ENCODE measurements at regions not wholly inside any gene's neighbourhood (a gene's known extent, or its start where the extent isn't known, plus 50 kb on each side); places are given as distances from the start of the nearest gene placed in this dataset.
"Not testable (repeated sequence)": the region's sequence is repeated elsewhere in the genome, so short reads cannot be mapped to it uniquely, and the experiment has no call there.

DNA sequence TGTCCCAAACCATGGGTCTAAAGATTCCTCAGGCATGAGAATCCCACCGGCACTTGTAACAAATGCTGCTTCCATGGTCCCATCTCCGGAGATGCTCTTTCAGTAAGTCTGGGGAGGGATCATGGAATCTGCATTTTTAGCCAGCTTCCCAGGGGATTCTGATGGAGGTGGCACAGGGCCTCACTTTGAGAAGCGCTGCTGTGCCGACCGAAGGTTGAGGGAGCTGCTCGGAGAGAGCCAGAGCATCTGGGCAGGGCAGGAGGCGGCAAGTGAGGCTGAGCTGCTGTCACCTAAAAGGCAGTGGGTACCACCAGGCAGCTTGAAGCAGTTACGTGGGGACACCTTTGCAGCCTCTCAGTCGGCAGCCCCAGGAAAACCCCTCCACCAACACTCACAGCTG is 100.2 kb upstream of the CDYL start:
- DNase-seq, result no peak

DNA sequence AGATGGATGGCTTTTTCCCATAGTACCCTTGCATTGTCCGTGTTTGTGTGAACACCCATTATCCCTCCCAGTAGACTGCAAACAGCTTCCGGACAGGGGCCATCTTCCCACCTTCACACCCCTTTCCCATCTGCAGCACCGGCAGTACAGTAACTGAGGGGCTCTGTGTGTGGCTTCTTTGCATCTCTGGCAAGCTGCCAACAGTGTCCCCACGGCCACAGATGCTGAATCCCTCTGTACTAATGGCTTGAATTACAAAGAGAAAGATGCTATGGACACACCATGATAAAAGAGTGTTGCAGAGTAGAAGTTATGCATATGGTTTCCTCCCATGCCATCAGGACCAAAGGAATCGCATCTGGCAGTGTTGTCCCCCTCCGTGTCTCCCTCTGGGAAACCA is 101.1 kb upstream of the CDYL start:
- no peak for DNase-seq

DNA sequence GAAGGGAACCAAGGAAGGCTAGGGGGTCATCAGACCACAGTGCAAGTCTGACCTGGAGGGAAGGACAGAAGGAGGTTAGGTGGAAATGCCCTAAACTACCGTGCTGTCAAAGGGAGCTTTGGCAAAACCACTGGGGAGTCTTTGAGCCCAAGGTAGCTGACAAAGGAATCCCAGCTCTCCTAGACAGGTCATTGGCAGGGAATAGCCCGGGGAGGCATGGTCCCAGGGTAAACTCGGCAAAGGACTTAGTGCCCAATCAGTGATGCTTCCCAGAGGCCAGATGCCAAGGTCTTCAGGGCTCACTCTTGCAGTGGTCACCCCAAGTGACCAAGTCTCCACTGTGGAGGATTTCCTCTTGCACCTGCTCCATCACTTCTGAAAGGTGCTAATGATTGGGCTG is 102.3 kb upstream of the CDYL start:
- no peak for DNase-seq

DNA sequence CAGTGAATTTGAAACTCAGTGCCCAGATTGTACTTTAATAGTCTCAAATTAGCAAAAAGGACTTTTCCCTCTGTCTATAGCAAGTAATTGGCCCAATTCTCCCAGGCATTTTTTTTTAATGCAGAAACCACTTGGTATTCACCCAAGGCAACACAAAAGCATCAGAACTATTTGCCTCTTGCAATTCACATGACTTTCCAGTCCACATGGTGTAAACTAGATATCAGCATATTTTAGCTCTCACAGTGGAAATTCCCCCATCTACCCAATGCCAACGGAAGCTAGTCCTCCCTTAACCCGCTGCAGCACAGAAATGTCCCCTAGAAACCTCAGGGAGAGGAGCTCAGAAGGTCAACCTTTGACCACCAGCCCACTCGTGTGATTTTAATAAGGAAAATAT is 103.4 kb upstream of the CDYL start:
- DNase-seq, result no peak

DNA sequence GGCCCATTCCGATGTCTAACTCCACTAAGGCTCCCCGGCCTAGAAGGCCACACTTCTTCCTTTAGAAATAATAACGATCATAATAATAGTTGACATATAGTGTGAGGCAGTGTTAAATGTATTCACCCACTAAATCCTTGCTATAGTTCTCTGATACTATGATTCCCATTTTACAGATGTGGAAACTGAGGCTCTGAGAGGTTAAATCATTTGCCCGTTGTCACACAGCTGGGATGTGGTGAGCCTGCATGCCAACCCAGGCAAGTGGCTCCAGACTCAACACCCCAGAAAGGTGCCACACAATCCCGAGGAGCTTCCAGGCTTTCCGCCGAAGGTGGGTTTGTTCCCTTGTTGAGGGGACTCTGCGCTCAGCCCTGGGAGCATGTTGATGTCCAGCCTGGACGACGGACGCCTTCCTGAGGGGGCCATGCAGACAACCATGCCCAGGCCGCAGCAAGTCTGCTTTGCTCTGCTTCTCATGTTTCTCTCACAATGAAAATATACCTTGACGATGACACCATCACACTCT is 104.6 kb upstream of the CDYL start:
- DNase-seq, result no peak

DNA sequence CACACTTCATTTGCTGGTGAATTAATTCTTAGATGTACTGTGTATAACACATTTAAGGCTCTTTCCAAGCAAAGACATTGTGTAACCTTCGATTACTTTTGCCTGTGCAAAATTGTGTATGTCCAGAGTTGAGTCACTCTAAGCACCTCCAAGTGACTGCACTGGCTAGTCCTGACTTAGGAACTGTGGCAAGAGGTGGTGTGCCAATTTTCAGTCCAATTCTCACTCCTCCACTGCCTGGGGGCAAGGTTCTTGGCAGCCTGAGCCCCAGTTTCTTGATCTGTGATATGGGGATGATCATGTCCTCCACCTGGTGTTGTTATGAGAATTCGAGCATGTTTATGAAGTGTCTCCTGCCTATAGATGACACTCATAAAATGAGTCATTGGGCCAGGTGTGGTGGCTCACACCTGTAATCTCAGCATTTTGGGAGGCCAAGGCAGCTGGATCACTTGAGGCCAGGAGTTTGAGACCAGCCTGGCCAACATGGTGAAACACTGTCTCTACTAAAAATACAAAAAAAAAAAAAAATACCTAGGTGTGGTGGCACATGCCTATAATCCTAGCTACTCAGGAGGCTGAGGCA is 105.3 kb upstream of the CDYL start:
- DNase-seq, result no peak

DNA sequence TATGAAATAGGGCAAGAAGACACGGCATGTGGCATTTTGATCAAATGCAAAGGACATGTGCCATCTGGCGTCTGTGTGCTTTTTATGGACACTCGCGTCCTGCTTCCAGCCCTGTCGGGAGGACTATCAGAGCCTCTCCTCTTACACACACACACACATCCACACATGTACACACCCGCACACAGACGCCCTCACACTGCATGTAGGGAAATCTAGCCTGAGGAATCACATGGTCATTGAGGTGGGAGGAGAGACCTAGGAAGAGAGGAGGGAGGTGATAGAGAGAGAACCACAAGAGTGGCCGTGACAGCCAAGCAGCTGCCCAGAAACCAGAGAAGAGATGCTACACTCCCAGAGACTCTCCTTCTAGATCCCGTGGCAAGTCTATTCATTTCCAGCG is 105.9 kb upstream of the CDYL start:
- DNase-seq, result no peak

DNA sequence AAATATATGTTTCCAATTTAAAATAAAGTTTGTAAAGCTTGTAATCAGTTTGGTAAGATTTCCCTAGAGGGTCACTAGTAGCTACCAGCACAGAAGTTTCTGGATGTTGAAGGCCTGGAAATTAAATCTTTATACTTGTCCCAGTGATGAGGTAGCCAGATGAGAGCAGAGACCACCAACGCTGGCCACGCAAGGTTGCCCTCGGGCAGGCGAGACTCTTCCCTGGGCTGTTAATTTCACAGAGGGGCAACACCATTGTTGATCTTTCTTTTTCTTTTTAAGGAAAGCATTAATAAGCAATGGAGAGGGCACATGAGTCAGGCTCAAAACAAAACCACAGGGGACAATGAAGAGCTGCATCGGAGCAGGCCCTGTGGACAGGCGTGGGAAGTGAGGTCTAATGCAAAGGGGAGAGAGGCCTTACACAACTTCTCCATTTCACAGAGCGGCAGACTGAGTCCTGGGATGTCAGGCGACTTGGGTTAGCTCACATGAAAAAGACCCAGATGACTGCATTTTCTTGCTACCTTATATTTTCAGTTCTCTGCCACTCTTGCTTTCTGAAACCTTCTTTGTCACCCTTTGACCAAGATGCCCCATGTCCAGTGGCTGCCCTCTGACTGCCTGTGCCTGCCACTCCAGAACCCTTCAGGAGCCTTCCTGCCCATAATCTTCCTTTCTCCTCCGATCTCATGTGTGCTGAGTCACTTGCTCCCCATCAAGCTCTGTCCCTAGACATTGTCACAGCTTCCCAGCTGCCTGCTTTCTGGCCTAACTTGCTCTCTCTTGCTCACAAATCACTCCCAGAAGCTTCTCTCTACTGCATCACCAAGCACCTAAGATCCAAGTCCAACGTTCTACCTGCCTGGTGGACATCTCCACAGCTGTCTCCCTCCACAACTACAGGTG is 107.7 kb upstream of the CDYL start:
- DNase-seq, result peak; percentile 24

DNA sequence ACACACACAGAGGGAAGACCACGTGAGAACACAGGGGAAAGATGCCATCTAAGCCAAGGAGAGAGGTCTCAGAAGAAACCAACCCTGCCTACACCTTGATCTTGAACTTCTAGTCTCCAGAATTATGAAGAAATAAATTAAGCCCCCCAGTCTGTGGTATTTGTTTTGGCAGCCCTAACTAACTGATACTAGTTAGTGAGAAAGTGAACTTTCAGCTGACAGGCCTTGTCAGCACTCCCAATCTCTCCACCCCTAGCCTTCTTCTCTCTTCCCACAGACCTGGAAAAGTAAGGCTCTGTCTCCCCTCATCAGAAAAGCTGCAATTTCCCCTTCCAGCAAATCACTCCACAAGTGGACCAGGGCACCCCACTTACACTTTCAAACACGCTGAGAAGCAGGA is 108.6 kb upstream of the CDYL start:
- DNase-seq, result no peak

DNA sequence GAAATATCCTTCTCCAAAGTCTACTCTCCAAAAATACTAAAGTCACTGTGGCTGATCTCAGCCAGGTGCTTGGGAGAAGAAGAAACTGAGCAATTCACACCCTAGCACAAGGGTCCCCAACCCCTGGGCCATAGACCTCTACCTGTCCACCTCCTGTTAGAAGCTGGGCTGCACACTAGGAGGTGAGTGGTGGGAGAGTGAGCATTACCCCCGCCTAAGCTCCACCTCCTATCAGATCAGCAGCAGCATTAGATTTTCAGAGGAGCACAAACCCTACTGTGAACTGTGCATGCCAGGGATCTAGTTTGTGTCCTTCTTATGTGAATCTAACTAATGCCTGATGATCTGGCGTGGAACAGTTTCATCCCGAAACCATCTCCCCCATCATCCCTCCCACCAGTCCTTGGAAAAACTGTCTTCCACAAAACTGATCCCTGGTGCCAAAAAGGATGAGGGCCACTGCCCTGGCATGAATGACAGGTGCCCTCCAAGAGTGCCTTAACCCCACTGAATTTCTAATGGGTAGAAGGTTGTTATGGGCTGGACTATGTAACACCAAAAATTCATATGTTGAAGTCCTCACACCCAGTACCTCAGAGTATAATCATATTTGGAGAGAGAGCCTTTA is 109.2 kb upstream of the CDYL start:
- DNase-seq, result no peak

DNA sequence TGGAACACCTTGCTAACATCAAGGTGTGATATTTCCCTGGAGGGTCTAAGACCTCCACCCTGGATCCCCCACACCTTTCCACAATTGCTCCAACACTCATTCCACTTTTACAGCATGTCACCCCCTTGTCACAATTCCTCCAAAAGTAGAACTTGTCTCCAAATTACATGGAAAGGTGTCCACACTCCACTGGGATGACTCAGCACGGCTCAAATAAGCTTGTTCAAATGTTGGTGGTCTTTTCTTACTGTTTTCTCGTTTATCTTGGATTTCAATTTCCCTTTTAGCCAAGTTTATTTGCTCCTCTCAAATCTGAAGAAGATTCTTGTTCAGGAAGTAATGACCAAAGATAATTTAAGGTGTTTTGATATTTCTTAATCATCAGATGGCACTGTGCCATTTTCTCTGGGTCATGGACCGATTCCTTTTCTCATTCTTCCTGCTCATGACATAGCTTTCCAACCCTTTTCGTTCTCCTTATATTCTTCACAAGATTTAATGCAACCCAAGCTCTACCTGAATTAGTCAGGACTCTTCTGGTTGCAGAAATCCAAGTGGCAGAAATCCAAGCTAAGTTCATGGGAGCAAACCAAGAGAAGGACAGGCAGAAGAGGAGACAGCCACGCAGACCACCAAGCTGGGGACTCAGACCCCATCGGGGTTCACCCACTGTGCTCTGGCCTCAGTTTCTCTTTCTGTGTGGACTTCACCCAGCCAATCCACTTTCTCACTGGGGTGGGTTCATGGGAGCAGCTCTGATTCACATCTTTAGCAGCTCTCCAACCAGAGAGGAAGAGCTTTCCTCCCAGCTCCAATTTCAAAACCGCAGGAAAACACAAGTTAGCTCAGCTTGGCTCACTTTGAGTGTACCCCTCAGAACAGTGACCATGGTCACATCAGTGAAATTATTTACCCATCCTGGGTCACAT is 110.5 kb upstream of the CDYL start:
- no peak for DNase-seq

DNA sequence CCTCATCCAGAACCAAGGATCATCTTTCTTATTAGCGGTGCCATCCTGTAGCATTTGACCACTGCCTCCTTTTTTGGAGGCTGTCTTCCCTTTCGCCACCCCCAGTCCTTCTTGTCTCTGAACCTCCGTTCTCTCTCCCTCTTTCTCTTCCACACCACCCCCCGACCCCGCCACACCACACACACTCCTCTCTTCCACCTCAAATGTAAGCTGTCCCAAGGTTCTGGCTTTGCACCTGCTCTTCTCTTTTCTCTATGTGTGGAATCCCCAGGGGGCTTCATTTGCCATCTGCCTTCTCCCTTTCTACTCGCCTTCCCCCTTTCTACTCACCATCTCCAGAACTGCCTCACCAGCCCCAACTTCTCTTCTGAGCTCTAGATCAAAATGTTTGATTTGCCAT is 111.3 kb upstream of the CDYL start:
- no peak for DNase-seq

DNA sequence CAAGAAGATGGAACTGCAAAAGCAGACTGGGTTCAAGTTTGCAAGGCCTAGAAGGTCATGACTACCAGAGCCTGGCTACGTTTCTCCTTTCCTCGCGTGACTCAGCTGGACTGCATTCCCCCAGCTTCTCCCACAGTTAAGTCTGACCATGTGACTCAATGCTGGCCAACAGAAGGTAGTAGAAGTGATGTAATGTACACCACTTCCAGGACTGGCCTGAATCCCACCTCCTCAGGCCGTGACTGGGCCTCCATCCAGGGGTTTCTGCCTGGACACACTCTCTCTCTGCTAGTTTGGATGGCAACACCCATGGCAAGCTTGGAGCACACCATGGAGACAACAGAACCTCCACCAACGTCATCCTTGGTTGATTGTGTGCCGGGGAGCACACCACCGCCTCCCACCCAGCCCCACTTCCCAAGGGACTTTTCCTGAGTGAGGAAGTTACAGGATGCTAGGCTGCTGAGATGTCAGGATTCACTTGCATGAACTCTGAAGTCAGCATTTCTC is 112.0 kb upstream of the CDYL start:
- peak; percentile 82 for DNase-seq

DNA sequence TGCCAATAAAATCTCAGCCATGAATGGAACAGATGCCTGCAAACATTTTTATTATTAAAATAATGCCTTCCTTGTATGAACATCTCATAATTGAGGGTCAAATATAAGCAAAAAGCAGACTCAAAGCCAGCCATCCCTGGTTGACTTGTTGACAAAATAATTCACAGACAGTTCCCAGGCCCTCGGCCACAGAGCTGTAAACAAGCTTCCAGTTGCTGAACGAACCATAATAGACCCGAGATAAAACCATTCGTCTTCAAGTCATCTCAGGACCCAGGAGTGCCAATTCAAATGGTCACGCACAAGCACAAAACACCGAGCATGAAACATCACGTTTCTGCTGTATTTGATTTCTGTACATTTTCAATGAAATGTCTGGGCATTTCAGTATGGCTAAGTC is 113.3 kb upstream of the CDYL start:
- no peak for DNase-seq

DNA sequence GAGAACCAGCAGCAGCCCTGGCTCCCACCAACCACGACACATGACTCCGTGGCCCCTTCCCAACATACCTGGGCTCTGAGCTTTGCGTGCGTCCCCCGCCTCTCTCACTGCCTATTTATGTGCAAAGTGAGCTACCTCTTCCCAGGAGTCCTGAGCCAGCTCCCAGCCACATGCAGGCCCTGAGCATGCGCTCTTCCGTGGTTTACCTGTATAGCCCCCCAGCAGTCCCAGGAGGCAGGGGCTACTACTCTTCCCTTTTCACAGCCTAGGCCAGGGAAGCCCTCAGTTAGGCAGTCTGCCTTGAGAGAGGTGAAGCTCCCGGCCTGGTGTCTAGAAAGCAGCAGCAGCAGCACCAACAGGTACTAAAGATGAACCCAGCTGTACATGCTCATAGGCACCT is 114.8 kb upstream of the CDYL start:
- no peak for DNase-seq

DNA sequence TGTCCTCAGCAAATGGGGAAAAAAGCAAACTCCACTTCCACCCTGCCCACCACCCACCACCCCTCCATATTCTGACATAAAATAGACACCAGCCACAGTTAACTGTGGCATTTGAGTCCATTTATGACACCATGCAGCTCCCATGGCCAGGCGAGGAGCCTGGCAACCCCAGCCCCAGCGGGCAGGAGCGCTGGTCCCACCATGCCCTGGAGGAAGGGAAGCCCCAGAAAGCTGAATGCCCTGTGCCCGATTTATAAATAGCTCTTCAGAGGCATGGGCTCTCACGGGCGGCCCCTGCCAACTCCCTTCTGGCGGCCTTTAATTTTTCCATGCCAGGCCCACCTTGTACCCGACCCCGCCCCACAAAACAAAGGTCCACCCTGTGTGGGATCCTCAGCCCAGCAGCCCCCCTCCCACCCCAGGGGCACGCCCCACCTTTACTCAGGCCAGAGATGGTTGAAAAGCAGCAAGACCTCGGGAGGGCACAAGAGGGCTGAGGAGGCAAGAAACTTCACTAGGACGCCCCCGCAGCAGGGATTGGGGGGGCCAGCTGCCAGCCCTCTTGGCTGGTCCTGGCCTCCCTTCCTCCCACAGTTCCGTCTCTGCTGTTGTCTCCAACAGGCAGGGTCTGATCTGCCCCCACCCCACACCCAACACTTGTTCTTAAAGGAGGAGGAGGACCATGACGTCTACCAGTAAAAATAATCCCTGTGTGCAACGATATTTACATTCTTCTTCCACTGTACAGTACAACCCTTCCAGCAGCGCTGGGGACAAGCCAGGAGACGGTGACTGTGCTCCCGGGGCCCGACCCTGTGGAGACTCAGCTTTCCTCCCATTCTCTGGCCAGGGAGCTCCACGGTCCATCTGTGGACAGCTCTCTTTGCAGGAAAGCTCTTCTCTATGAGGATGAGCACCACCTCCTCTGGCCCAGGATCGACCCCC is 115.6 kb upstream of the CDYL start:
- no peak for DNase-seq

DNA sequence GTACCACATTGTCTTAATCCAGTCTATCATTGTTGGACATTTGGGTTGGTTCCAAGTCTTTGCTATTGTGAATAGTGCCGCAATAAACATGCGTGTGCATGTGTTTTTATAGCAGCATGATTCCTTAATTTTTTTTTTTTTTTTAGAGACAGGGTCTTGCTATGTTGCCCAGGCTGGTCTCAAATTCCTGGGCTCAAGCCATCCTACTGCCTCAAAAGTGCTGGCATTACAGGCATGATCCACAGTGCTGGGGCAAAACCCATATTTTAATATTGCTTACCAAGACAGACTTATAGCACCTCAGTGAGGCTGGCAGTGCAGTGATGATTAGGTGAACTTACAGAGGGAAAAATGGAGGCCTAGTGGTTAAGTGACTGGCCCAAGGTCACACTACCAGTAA is 116.5 kb upstream of the CDYL start:
- not testable (repeated sequence) for DNase-seq

DNA sequence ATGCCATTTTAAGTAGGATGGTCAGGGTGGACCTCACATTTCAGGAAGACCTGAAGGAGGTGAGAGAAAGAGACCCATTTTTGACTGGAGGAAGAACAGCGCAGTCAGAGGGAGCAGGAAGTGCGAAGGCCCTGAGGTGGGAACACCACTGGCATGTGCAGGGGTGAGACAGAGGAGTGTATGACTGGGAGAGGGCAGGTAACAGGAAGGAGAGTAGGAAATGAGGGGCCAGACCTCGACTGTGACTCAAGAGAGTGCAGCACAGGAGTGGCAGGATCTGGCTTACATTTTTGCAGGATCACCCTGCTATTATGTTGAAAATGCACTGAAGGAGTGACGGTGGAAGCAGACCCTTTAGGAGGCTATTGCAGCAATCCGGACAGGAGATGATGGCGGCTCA is 117.7 kb upstream of the CDYL start:
- DNase-seq, result no peak

DNA sequence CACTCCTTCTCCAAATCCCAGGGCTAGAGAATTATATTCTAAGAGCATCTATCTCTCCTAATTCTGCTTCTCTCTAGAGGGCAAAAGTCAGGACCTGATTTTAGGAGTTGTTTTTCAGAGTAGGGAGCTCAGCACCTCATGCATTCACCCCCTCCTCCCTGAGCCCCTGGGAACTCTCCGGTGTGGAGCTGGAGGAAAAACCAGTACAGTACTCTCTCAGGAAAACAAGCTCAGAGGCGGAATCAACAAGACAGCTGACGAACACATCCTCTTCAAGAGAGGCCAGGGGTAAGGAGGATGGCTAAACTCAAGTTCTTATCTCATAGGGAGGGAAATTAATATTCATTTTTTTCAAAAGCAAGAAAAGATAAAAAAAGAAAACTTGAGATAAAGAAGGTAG is 120.1 kb upstream of the CDYL start:
- DNase-seq, result no peak

DNA sequence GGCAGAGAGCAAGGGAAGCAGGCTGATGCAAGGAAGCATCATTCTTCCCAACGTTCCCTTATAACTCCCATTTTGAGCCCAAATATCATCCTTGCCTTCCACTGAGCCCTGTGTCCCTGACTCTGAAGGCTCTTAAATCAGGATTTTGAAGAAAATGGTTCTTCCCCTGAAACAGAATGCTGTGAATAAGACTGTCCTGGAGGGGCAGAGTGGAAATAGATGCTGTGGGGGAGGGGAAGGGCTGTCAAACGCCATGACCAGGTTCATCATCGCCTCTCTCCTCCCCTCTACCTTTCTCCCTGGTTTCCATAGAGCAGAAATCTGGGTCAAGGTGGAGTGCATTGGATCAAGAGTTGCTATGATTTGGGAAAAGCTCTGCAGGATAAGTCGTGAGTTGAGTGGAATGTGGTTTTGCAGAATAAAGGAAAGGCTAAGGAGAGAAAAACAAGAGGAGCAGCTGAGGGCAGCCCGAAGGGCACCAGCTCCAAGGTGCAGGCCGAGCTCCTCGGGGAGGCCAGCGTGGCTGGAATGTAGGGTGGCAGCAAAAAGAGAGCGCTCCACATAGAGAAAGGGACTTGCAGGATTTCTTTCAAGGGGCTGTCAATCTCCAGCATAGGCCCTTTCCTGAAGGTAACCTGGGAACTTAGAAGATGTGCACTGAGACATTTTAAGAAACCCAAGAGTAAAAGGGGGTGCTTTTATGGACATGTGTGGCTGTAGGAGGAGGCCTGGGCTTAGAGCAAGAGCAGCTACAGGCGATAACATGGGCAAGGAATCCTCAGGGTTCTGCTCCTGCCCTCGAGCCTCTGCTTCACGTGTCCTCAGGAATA is 120.8 kb upstream of the CDYL start:
- DNase-seq, result no peak

DNA sequence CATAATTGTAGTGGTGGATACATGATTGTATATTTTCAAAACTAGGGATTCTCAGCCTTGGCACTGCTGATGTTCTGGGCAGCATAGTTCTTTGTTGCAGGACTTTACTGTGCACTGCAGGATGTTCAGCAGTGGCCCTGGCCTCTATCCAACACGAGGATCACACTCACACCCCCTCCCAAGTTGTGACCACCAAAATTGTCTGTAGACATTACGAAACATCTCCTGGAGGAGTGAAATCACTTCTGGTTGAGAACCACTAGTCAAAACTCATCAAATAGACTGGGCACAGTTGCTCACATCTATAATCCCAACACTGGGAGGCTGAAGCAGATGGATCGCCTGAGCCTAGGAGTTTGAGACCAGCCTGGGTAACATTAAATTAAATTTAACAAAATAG is 123.1 kb upstream of the CDYL start:
- no peak for DNase-seq

Measured in EL (cell line).